ENCODE measurements at regions not wholly inside any gene's neighbourhood (a gene's known extent, or its start where the extent isn't known, plus 50 kb on each side); places are given as distances from the start of the nearest gene placed in this dataset.

- H3K9me3 ChIP-seq (ENCODE audit: severe bottlenecking) = no peaks in the 10 kb centered on the region
- H3K4me1 ChIP-seq (ENCODE audit: insufficient read depth, poor library complexity, severe bottlenecking) = no peaks in the 10 kb centered on the region
- TF ChIP-seq CTCF (IDR thresholded peaks at IDR 0.05; ENCODE audit: poor library complexity, severe bottlenecking) = no peak
- no peaks in the 10 kb centered on the region for H3K27me3 ChIP-seq (ENCODE audit: insufficient read depth, poor library complexity, severe bottlenecking)
- DNase-seq (ENCODE audit: low spot score) (no peak), ATAC-seq (ENCODE audit: low read depth) (no peak)
- H3K4me3 ChIP-seq (ENCODE audit: severe bottlenecking) = no peak overlapping the region
- H3K36me3 ChIP-seq (ENCODE audit: low read depth) = no peaks in the 10 kb centered on the region
- no peak overlapping the region for H3K27ac ChIP-seq (ENCODE audit: poor library complexity, severe bottlenecking)
Observed at GRCh38 chr6:54632984-54633565, 213.5 kb upstream of the FAM83B start.

GRCh38 chr6:54633601-54634000 is 213.0 kb upstream of the FAM83B start:
- TF ChIP-seq CTCF (IDR thresholded peaks at IDR 0.05; ENCODE audit: poor library complexity, severe bottlenecking) = no peak
- Histone ChIP-seq H3K9me3 (ENCODE audit: severe bottlenecking) (no peaks in the 10 kb centered on the region), H3K27ac (ENCODE audit: poor library complexity, severe bottlenecking) (no peak overlapping the region), H3K4me3 (ENCODE audit: severe bottlenecking) (no peak overlapping the region), H3K4me1 (ENCODE audit: insufficient read depth, poor library complexity, severe bottlenecking) (no peaks in the 10 kb centered on the region), H3K36me3 (ENCODE audit: low read depth) (no peaks in the 10 kb centered on the region), H3K27me3 (ENCODE audit: insufficient read depth, poor library complexity, severe bottlenecking) (no peaks in the 10 kb centered on the region)
- DNase-seq (ENCODE audit: low spot score) (no peak), ATAC-seq (ENCODE audit: low read depth) (no peak)

GRCh38 chr6:54640911-54641310 is 205.7 kb upstream of the FAM83B start:
- H3K9me3 ChIP-seq (ENCODE audit: severe bottlenecking) = no peaks in the 10 kb centered on the region
- no peak for ATAC-seq (ENCODE audit: low read depth)
- TF ChIP-seq CTCF (IDR thresholded peaks at IDR 0.05; ENCODE audit: poor library complexity, severe bottlenecking) = no peak
- H3K4me1 ChIP-seq (ENCODE audit: insufficient read depth, poor library complexity, severe bottlenecking) = no peaks in the 10 kb centered on the region
- H3K27ac ChIP-seq (ENCODE audit: poor library complexity, severe bottlenecking) = no peak overlapping the region
- no peak for DNase-seq (ENCODE audit: low spot score)
- H3K4me3 ChIP-seq (ENCODE audit: severe bottlenecking) = no peak overlapping the region
- no peaks in the 10 kb centered on the region for H3K36me3 ChIP-seq (ENCODE audit: low read depth)
- H3K27me3 ChIP-seq (ENCODE audit: insufficient read depth, poor library complexity, severe bottlenecking) = no peaks in the 10 kb centered on the region

- Histone ChIP-seq H3K4me1 (ENCODE audit: insufficient read depth, poor library complexity, severe bottlenecking) (no peaks in the 10 kb centered on the region), H3K27me3 (ENCODE audit: insufficient read depth, poor library complexity, severe bottlenecking) (no peaks in the 10 kb centered on the region), H3K36me3 (ENCODE audit: low read depth) (no peaks in the 10 kb centered on the region), H3K4me3 (ENCODE audit: severe bottlenecking) (no peak overlapping the region), H3K9me3 (ENCODE audit: severe bottlenecking) (no peaks in the 10 kb centered on the region), H3K27ac (ENCODE audit: poor library complexity, severe bottlenecking) (no peak overlapping the region)
- DNase-seq (ENCODE audit: low spot score) = no peak
- ATAC-seq (ENCODE audit: low read depth) = no peak
- TF ChIP-seq CTCF (IDR thresholded peaks at IDR 0.05; ENCODE audit: poor library complexity, severe bottlenecking) = no peak
Observed at GRCh38 chr6:54646069-54646950, 200.3 kb upstream of the FAM83B start.
